Activated naive CD8-positive, alpha-beta T cell treated with anti-CD3 and anti-CD28 coated beads, Interleukin-2, amount 50 U/mL, for 16 hours (primary cell): ENCODE measurements at regions not wholly inside any gene's neighbourhood (a gene's known extent, or its start where the extent isn't known, plus 50 kb on each side); places are given as distances from the start of the nearest gene placed in this dataset.

Experiments used
- DNase-seq: peaks from one replicate; pipeline ENCODE4 v3.0.0-alpha.2; 2020; ENCODE audit warnings: low read depth, low spot score

DNA sequence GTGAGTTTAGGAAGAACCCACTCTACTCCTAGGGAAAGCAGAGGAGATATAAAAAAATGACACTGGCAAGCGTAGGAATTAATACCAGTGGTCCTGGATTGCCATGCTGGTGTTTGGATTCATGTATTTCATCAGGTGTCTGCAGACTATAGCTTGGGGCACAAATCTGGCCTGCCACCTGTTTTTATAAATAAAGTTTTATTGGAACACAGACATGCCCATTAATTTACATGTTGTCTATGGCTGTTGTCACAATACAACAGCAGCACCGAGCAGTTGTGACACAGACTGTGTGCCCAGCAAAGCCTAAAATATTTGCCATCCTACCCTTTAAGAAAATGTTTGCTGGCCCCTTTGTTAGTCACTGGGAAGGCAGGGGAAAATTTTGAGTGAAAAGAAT is 553.2 kb downstream of the VRK1 start:
- no peak for DNase-seq

DNA sequence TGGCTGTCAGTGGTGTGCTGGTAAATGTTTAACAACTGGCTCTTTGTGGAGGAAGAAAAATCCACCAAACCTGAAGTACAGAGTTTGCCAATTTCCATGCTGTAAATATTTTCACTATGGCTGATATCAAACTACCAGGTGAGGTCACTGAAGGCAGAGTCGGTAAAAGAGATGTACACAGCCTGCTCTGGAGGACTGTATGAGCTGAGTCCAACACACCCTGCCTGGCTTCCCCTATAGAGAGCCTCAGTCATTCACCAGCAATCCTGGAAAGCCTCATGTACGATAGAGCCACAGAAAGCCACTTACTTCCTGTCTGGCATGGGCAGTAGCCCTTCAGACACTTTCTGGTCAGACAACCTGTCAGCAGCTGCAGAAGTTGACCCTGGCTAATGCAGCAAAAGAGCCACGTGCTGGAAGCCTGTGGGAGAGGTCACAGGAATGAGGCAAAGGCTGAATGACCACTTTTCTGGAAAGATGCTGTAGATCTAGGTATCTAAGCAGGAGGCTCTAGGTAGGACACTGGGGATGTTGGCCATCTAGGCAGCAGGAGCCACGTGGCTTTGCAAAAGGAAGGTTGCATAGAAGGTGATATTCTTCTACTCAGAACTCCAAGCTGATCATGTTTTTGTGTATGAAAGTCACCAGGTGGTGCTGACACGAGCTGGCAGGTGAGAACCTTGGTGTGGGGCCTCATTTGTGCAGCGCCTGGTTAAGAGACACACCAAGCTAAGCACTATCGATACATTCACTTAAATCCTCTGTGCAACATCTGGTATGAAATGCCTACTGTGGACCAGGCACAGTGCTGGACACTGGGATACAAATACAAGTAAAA is 553.9 kb downstream of the VRK1 start:
- no peak for DNase-seq

DNA sequence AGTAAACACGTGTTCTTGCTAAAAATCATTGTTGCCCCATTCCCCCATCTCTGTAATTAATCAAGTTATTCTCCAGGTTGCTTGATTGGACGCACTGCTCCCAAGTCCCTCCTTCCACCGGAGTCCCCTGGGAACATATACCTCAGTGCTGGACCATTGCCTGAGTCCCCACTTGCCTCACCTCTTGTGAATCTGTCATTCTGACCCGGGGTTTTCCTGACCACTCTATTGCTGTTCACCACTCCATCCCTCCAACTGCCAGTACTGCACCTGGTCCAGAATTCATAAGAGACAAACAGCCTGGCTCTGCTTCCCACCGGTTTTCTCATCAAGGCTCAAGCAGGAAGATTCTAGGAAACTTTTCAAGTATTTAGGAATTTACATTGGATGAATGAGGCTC is 555.9 kb downstream of the VRK1 start:
- no peak for DNase-seq

DNA sequence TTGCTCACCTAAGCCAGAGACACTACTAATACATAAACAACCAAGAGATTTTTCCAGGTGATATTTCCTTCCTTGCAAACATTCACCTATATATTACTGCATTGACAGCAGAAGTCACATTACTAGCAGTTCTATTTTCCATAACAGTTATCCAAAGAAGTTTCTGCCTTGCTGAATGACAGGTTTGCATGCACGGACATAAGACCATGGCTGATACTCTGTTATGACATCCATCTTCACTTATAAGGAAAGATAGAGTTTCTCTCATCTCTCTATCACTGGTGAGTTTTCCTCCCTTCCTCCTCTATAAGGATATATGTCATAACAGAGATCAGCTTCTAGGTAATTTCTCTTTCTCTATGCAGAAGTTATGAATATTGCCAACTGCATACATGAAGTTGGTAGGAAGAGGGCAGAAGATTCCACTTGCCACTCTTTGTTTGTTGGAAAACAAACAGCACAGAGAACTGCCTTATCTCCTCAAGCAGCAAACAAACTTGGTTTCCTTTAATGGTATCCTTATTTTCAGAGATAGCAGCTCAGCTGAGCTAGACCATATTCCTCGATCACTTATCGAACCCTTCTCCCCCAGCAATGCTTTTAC is 557.0 kb downstream of the VRK1 start:
- DNase-seq: no peak

DNA sequence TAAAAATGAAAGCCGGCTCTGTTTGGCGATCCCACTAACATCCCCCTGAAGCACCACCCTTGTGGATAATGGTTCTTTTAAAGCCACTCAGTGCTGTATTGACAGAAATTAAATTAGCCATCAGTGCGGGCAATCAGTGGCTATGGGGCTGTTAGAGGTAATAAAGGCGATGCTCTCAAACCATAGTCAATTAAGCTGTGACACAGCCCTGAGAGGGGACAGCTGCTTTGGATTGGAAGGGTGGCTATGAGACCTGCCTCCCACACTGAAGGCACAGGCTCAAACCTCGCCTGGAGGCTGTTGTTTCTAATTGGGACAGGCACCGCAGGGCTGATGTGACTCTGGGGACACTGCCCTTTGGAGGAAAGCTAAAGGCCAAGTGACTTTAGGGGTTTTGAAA is 562.2 kb downstream of the VRK1 start:
- DNase-seq: no peak

DNA sequence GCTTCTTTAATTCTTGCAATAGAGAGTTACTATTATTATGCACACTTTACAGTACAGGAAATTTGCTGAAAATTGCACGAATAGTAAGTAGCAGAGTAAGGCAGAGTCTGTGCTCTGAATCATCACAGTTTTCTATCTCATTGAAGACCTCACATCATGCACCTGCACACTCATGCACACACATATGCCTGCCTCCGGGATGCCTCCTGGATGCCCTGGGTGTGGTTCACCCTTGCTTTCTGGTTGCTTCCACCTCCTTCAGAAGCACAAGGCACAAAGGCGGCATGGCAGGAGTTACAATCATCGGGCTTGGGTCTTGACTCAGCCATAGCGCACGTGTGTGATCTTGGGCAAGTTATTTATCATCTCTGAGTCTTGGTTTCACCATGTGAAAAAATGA is 564.0 kb downstream of the VRK1 start:
- no peak for DNase-seq

DNA sequence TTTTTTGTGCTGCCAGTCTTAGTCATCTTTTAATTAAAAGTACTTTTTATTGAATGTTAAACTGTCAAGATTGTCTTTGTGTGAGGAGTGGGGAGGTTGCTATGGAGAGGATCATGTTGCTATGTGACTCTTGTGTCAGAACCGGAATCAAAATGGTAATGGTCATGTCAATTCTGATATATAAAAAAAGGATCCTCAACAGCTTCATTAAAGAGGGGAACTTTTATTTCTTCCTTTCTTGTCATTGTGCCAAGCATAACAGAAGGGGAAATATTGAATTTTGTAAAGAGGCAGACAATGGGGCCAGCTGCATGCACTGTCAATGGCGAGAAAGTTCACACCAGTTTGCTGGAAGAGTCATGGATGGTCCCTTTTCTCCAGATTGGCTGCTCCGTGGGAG is 564.8 kb downstream of the VRK1 start:
- DNase-seq: no peak

DNA sequence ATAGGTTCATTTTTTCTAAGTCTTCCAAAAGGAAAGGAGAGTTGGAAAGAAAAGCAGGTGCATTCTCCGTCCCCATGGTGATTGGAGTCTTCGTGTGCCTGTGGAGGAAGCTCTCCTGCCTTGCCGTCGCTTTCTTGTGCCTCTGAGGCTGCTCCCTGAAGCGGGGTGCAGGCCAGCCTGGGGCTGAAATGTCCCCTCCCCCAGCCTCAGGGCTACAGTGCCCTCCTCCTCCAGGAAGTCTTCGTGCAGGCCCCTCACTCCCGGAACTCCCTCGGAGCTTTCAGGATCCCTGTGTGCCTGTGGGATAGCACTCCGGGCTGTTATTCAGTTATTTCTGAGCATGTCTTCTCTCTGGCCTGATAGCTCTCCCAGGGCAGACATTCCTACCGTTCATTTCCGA is 569.2 kb downstream of the VRK1 start:
- no peak for DNase-seq

DNA sequence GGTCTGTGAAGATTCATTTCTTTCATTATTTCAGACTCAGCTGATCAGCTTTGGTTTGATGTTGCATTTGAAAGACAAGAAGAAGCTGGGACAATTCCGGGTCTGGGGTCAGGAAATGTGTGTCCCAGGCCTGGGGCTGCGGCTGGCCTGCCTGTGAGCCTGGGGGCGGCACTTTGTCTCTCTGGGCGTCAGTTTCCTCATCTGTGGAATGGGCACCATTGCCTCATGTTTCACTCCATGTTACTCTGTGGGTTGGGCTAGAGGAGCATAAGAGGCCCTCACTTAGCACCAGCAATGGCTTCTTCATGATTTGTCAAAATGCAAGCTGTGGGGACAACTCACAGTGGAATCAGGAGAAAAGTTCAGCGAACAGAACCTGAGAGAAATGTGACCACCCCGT is 570.1 kb downstream of the VRK1 start:
- DNase-seq: no peak

DNA sequence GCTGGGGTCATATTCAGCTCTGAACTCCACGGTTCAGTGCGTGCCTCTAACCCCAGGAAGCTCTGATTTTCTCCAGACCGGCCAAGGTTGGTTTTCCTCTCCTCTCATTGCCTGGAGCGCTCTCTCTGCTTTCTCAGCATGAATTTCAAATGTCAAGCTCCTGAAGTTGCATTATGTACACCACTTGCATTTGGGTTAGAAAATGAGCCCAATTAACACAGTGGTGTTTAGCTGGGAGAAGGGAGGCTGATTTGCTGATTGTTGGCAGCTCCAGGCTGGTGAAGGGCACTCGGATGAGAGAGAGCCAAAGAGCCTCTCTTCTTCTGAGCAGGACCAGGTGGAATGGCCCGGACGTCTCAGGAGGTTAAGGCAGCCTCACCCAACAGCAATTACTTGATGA is 570.9 kb downstream of the VRK1 start:
- DNase-seq: no peak

DNA sequence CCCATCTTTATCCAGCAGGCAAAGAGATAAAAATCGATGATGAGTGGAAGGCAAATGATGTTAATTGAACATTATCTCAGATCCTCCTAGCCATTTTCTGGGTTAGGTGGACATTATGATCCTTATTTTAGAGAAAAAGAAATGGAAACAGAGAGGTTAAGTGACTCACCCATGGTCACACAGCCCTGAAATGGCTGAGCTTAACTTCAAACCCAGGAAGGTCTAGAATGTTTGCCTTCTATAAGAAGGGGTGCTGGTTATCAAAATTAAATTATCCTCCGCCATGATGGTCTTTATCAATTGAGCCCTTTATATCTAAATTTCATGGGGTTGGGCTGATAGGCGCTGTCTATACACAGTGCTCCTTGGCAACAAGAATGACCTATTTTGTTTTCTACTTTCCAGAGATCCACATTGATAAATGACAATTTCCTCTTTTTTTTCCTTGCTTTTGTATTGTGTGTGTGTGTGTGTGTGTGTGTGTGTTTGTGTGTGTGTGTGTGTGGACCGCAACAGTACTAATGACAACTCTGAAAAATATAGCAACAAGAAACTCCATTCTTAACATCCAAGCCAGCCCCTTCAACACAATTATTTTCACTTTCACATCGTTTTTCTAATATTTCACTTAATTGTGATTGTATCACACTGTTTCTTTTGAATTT is 571.9 kb downstream of the VRK1 start:
- DNase-seq: no peak

DNA sequence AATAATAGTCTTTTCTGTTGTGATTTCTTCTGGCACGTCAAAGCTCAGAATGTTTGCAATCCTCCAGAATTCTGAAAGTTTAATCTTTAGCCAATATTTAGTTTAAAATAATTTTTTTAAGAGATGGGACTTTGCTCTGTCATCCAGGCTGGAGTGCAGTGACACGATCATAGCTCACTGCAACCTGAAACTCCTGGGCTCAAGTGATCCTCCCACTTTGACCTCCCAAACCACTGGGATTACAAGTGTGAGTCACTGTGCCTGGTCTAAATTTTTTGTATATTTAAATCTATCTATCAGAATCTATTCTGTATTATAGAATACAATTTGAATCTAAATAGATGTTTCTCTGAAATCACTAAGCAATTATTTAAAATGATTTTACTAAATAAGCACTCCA is 572.7 kb downstream of the VRK1 start:
- no peak for DNase-seq

DNA sequence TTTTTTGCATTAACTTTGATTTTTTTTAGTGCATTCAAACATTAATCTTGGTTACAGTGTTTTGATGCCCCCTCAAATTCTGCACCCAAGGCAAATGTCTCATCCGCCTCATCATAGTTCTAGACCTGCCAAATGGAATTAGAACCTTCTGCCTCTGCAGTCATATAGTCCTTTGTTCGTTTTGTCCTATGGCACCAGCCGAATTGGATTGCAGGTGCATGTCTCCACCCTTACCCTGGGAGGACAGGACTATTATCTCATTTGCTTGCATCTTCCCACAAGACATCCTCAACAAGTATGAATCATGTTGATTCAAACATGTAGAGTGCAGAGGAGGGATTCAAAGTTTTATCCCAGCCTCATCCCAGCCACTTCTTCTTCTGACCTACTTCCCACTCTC is 579.1 kb downstream of the VRK1 start:
- DNase-seq: no peak

DNA sequence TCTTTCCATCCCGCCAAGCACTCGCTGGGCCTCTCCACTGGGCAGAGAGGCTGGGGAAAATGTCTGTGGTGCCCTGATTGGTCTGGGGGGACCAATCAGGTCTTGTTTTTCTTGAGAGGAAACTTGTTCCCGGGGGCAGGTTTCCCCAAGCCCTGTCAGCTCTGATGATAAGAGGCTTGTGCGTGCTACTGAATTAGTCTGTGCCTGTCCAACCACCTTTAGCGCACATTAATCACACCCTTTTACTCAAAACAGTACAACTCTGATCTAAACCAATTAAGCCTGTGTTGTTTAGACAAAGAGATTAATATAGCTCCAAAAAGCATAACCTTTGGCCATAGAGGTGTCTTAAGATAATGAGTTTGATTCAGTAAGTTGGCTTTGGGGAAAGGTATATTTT is 580.4 kb downstream of the VRK1 start:
- no peak for DNase-seq

DNA sequence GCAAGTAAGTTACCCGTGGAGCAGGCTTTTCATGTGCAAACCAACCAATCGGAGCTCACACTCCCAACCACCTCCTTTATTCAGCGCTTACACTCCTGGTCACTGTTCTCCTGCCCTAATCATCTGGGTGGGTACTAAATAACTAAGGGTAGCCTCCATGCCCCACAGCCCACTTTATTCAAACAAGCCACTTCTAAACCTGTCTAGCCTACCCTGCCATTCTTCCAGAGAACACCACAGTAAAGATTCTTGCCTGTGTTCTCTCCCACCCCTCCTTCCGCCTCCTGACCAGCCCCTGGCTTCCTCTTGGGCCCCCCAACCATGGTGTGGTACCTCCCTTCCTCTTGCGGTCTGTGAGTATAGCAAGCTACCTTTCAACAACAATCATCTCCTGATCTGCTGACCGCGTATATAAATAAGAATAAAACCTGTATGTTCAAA is 581.9 kb downstream of the VRK1 start:
- DNase-seq: no peak

DNA sequence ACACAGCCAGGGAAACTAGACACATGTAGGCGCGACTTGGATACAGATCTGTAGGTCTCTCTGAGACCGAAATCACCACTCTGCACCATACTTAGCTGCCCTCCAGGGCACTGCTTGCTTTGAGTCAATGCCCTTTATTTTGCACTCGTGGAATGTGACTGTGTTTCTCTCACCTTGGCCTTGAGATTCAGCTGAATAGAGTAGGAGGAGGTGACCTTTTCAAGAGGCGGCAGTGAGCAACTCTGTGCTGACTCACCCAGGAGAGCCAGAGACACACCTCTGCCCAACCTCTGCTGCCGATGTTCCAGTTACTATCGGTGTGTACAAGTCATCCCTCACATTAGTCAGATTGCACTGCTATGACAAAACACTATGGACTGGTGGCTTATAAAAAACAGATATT is 583.4 kb downstream of the VRK1 start:
- DNase-seq: peak; percentile 24

DNA sequence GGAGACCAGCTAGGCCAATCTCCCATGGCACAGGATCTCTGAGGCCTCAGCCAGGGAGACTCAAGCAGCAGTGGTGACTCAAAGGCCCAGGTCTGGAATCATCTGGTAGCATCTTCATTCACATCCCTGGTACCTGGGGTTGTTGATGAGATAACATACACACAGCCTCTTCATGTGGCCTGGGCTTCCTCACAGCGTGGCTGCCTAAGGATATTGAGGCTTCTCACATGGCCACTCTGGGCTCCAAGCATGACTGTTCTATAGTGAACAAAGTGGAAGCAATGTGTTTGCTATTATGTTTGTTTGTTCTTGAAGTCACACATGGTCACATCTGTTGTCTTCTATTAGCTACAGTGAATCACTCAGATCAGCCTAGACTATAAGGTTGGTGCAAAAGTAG is 584.1 kb downstream of the VRK1 start:
- no peak for DNase-seq

DNA sequence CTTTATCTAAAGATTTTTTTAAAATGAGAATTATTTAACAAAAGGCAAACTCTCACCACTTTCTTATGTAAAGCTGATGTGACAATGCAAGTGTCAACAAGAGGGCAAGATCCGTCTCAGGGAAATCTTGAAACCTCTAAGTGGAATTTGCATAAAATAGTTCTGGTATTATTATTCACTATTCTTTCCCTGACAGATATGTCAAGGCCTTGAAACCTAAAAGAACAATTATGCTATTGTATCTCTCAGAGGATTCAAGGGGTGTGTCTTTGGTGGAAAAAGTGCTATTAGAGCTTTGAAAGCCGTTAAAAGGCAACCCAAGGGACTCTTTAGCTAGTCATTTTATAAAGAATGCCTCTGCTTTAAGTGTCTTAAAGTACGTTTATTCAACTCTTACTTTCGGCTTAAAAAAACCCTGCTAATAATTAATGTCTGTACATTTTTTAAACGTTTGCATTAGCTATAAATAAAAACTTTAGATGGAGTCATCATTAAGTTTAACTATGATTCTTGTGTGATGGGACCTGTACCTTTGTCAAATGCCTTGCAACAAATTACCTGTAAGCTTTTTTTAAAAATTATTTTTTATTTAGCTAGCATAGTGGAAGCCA is 585.5 kb downstream of the VRK1 start:
- no peak for DNase-seq

DNA sequence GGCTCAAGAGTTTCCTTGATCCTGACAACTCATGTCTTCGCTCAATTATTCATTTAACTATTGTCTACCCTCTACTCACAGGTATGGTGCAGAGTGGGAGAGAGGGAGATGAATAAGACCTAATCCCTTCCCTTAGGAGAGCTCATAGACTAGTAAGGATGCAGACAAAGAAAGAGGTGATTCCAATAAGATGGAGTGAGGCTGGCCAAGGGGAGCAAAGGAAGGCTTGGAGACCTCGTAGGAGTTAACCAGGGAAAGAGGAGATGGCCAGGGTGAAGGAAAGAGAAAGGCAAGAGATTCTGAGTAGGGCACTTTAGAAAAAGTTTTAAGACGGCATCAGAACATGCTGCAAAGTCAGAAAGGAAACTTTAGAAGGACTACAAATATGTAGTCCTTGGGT is 588.5 kb downstream of the VRK1 start:
- no peak for DNase-seq

DNA sequence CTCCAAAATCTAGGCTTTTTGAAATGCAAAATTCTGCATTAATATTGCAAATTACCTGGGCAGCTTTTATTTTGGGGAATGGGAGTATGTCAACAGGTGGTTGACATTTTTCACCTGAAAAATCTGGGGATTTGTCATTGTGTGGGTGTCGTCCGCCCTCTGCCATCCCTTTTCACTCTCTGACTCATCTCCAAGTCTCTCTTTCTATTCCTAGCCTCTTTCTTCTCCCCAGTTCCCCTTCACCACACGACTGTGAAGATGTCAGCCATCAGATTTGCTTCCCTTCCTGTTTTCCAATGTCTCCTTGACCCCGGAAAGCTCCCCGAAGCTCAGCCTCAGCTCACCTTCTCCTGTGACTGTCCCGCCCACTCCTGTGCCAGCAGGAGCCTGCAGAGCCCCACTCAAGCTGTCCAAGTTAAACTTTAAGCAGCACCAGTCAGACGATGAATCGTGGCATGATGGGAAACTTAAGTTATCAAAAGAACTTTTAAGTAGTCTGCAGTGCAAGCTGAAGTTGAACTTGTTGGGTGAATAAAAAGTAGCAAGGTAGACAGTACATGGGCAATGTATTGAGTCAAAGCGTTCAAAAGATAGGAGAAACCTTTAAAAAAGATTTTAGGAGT is 590.2 kb downstream of the VRK1 start:
- DNase-seq: no peak

DNA sequence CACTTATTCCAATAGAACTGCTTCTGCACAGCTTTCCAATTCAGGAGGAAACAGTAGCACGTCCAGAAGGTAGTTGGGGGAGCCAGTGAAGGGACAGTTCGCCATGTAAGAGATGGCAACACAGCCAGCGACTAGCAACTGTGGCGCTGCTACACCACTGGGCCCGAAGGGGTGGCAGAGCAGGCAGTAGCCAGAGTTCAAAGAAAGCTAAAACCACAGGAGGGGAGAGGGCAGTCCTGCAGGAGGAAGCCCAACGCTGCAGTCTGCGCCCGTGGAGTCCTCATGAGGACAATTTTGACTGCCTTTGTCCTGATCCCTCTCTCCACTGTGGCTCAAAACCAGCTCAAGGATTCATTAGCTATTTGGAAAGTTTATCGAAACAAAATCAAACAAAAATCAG is 591.2 kb downstream of the VRK1 start:
- no peak for DNase-seq

DNA sequence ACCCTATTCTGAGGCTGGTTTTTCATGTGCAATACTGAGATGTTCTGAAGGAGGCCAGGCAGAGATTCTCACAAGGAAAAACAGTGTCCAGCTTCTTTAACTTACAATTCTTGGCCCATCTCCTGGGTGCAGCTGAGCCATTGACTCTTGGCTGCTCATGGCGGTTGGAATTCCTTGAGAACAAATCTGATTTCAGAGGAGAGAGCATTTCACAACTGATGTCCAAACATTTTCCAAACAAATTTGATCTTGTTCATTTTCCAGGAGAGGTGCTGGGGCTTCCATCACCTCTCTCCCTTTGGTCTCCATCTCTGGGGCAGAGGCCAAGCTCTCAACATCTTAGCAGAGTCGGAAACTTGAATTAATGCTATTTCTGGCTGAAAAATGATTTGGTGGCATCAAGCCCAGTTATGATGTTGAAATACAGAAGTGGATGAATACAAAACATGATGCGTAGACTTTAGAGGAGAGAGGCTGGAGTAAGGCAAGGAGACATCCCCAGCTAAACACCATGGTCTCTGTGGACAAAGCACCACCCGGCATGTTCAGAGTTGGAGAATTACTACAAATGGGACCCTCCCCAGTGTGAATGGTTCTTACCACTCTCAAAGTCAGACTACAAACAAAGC is 593.0 kb downstream of the VRK1 start:
- DNase-seq: no peak
